Glomerular visceral epithelial cell (primary cell): ENCODE measurements at regions not wholly inside any gene's neighbourhood (a gene's known extent, or its start where the extent isn't known, plus 50 kb on each side); places are given as distances from the start of the nearest gene placed in this dataset.
"Not testable (repeated sequence)": the region's sequence is repeated elsewhere in the genome, so short reads cannot be mapped to it uniquely, and the experiment has no call there.

Experiments
- DNase-seq: peaks from one replicate; pipeline ENCODE4 v3.0.0-alpha.2; 2016; ENCODE audit errors: extremely low spot score

GRCh38 chr12:9372202-9372601, 164.0 kb upstream of the PZP start:
- DNase-seq = no peak

GRCh38 chr12:9367828-9368227, 159.6 kb upstream of the PZP start:
- no peak for DNase-seq

GRCh38 chr12:9367201-9367600, 159.0 kb upstream of the PZP start:
- DNase-seq = no peak

- peak; percentile 24 for DNase-seq
Measured at GRCh38 chr12:9365296-9365695, 157.1 kb upstream of the PZP start.

- DNase-seq = peak; percentile 32
Measured at GRCh38 chr12:9364224-9365176, 156.3 kb upstream of the PZP start.

- no peak for DNase-seq
Measured at GRCh38 chr12:9363145-9363544, 154.9 kb upstream of the PZP start.

GRCh38 chr12:9361879-9362326, 153.7 kb upstream of the PZP start:
- DNase-seq = no peak

GRCh38 chr12:9354009-9354754, 146.0 kb upstream of the PZP start:
- not testable (repeated sequence) for DNase-seq

- DNase-seq = no peak
Measured at GRCh38 chr12:9351136-9351535, 142.9 kb upstream of the PZP start.

- no peak for DNase-seq
Measured at GRCh38 chr12:9349888-9350885, 142.0 kb upstream of the PZP start.

- DNase-seq = no peak
Measured at GRCh38 chr12:9348906-9349518, 140.8 kb upstream of the PZP start.

GRCh38 chr12:9347328-9348127, 139.3 kb upstream of the PZP start:
- DNase-seq = peak; percentile 12

- DNase-seq = no peak
Measured at GRCh38 chr12:9346866-9347327, 138.7 kb upstream of the PZP start.

- DNase-seq = no peak
Measured at GRCh38 chr12:9345171-9345570, 137.0 kb upstream of the PZP start.

- DNase-seq = no peak
Measured at GRCh38 chr12:9344541-9344940, 136.3 kb upstream of the PZP start.

- DNase-seq = no peak
Measured at GRCh38 chr12:9343731-9344130, 135.5 kb upstream of the PZP start.

GRCh38 chr12:9342614-9343353, 134.6 kb upstream of the PZP start:
- DNase-seq = no peak

- no peak for DNase-seq
Measured at GRCh38 chr12:9341260-9341585, 133.0 kb upstream of the PZP start.

GRCh38 chr12:9340422-9341259, 132.4 kb upstream of the PZP start:
- DNase-seq = no peak
